Breast epithelium (tissue), 3 donors: ENCODE measurements at regions not wholly inside any gene's neighbourhood (a gene's known extent, or its start where the extent isn't known, plus 50 kb on each side); places are given as distances from the start of the nearest gene placed in this dataset.

ENCODE experiments used
- POLR2AphosphoS5 ChIP-seq, 3 donors: sonication (generic); formaldehyde crosslinking; IDR thresholded peaks; one replicate each; pipeline ENCODE4 v1.6.1; 2017; ENCODE audit warnings: antibody characterized with exemption in 3 of 3
- TF ChIP-seq, protein P1 (sequence below), 3 donors: fragments of 450-650 bp; IDR thresholded peaks; one replicate each; pipeline ENCODE4 v1.5.1; 2016 to 2017; ENCODE audit warnings: antibody characterized with exemption in 3 of 3, mild to moderate bottlenecking in 3 of 3, moderate library complexity in 3 of 3

DNA sequence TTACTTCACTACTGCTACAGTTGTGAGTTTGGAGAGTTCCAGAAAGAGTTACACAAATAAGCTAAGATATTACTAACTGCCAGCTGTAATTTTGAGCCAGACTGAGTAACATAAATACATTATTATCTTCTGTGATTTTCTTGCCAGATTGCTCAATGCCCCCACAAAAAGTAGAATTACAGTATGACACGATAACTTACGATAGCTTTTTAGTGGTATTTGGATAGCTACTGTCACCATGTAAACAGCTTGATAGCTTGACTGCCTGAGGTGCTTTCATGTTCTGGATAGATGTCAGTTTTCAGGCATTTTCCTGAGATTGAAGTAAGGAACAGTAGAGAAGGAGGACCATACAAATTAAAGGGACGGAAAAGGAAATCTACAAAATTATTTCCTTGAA is 533.3 kb downstream of the SOCS6 start:
- TF ChIP-seq, protein P1, sequence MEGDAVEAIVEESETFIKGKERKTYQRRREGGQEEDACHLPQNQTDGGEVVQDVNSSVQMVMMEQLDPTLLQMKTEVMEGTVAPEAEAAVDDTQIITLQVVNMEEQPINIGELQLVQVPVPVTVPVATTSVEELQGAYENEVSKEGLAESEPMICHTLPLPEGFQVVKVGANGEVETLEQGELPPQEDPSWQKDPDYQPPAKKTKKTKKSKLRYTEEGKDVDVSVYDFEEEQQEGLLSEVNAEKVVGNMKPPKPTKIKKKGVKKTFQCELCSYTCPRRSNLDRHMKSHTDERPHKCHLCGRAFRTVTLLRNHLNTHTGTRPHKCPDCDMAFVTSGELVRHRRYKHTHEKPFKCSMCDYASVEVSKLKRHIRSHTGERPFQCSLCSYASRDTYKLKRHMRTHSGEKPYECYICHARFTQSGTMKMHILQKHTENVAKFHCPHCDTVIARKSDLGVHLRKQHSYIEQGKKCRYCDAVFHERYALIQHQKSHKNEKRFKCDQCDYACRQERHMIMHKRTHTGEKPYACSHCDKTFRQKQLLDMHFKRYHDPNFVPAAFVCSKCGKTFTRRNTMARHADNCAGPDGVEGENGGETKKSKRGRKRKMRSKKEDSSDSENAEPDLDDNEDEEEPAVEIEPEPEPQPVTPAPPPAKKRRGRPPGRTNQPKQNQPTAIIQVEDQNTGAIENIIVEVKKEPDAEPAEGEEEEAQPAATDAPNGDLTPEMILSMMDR (IDR thresholded peaks at IDR 0.05): no peak
- no peak for TF ChIP-seq POLR2AphosphoS5 (IDR thresholded peaks at IDR 0.05)
